ENCODE measurements at regions not wholly inside any gene's neighbourhood (a gene's known extent, or its start where the extent isn't known, plus 50 kb on each side); places are given as distances from the start of the nearest gene placed in this dataset.

DNA sequence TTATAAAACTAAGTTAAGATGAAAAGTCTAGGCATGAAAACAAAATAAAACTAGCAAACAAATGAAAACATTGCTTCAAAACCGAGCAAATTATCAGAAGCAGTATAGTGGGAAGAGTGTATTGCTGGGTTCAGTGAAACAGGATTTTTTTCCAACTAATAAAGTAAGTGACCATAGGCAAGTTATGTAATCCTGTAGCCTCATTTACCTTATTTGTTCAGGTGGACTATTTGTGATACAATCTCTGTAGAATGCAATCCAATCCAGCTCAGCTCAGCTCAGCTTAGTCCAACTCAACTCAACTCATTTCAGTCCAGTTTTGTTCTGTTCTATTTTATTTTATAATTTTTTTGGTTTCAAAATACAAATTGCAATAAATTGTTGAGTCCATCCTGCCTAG, 276.7 kb upstream of the LRIG3 start:
- DNase-seq = no peak

GRCh38 chr12:59194794-59195193, 274.5 kb upstream of the LRIG3 start:
- no peak for DNase-seq

DNA sequence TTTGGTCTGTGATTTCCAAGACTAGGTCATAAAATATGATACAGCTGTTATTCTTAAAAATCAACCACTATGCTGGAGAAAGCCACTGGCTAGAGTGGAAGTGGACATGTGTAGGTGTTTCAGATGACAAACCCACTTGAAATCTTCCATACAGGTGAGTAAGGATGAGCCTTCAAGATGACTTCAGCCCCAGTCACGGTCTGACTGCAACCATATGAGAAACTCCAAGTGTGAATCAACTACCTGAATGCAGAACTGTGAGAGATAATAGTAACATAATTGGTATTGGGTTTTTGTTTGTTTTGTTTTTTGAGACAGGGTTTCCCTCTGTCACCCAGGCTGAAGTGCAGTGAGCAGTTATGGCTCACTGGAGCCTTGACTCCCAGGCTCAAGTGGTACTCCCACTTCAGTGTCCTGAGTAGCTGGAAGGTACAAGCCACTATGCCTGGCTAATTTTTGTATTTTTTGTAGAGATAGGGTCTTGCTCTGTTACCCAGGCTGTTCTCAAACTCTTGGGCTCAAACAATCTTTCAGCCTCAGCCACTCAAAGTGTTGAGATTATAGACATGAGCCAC, 273.3 kb upstream of the LRIG3 start:
- DNase-seq = no peak

- DNase-seq = no peak
Measured at GRCh38 chr12:59191372-59191771, 271.1 kb upstream of the LRIG3 start.

GRCh38 chr12:59186451-59186850, 266.1 kb upstream of the LRIG3 start:
- DNase-seq = no peak

- DNase-seq = no peak
Measured at GRCh38 chr12:59185295-59185694, 265.0 kb upstream of the LRIG3 start.

GRCh38 chr12:59182658-59183455, 262.6 kb upstream of the LRIG3 start:
- DNase-seq = no peak

DNA sequence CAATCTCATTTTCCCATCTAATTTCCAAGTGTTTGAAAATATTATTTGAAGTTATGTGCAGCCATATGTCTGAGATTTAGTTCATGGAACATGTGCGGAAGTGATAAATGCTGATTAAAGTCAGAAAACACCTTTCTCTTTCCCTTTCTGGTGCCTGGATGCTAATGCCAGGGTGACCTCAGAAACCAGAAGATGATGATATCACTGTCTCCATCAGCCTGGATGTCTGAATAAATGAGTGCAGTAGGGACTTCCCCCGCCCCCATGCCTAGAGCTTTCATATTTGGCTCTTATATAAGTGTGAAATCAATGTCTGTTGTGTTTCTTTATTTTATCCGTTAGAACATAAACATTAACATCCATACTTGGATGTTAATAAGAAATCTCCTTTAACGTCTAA, 261.9 kb upstream of the LRIG3 start:
- DNase-seq = peak; percentile 27 to 41

DNA sequence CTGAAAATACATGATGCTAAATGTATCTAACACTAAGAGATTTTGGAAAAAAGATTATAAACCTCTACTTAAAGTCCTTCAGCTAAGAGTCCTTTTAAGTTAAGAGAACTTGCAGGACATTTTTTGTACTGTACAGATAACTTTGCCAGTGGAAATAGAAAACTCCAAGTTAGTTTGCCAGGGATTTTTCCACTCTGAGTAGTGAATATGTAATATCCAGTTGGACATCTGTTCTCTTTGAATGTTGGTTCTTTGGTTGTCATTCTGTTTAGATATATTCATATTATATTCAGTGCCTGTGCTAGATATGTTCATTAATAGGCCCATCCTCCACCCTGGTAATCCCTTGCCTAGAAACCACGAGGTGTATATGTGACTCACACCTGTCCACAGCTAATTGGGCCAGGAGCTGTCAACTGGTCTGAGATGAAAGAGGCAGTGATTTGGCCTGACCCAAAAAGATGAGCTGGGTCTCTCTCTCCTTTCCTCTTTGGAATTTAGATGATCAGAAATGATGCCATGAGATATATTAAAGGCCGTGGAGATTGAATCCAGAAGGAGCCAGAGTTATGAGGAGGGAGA, 261.0 kb upstream of the LRIG3 start:
- no peak for DNase-seq

- DNase-seq = no peak
Measured at GRCh38 chr12:59179231-59179630, 258.9 kb upstream of the LRIG3 start.

GRCh38 chr12:59173695-59174094, 253.4 kb upstream of the LRIG3 start:
- DNase-seq = no peak

DNA sequence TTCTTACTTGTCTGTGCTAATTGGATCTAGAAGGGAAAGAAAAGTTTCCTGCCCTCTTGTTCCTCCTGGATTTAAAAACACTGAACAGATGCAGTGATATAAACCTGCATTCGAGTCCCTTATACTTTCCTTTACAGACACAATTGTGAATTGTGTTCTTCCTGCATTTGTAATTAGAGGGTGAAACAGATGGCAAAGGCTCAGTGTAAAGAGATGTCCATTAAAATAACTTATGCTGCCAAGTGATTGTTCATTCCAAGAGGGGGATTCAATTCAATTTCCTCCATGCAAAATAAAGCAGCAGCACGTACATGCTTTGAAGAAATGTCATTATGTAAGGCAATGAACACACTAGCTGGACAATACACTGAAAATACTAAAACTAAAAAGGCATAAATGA, 248.3 kb upstream of the LRIG3 start:
- DNase-seq = no peak

DNA sequence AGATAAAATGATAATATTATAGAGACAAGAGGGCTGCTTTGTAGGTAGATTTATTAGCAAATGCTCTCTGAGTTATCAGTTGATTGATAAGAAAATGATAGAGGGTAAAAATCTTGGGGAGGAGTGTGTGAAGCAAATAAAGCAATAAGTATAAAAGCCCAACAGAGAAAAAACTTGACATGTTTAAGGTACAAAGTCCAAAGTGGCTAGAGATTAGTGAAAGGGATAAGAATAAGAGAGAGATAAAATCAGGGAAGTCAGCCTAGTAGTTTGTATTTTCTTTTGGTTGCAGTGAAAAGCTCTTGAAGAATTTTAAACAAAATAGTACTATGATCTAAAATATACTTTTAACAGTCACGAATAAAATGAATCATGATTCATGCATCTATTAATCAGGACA, 246.2 kb upstream of the LRIG3 start:
- no peak for DNase-seq

GRCh38 chr12:59164991-59165718, 244.9 kb upstream of the LRIG3 start:
- DNase-seq = no peak

- no peak for DNase-seq
Measured at GRCh38 chr12:59164226-59164625, 243.9 kb upstream of the LRIG3 start.

- DNase-seq = no peak
Measured at GRCh38 chr12:59158681-59159080, 238.4 kb upstream of the LRIG3 start.

- DNase-seq = no peak
Measured at GRCh38 chr12:59158066-59158465, 237.8 kb upstream of the LRIG3 start.

- no peak for DNase-seq
Measured at GRCh38 chr12:59155448-59155847, 235.1 kb upstream of the LRIG3 start.

GRCh38 chr12:59151243-59151642, 230.9 kb upstream of the LRIG3 start:
- DNase-seq = no peak

DNA sequence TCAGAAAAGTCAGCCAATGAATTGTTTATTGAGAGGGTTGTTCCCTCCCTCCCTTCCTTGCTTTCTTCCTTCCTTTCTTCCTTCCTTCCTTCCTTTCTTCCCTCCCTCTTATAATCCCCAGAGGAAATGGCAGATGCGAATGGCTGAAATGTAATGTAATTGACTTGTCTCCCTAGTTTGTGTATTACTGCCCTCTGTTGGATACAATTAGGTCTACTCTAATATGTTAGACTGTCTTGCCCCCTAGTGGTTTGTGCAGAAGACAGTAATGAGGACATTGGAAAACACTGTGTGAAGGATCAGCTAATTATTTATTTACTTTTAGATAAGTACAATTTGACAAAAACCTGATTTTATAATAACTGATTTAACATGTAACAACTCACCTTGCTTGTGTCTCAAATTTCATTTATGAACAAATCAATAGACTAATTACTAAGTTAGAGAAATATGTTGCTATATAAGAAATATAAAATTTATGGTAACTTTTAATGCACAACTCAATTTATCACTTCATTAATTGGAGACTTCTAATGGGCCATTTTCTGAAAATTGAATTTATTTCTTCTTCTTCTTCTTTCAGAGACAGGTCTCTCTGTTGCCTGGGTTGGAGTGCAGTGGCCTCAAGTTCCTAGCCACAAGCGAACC, 229.8 kb upstream of the LRIG3 start:
- DNase-seq = no peak

- no peak for DNase-seq
Measured at GRCh38 chr12:59147791-59148190, 227.5 kb upstream of the LRIG3 start.

- DNase-seq = no peak
Measured at GRCh38 chr12:59142183-59142790, 222.0 kb upstream of the LRIG3 start.

DNA sequence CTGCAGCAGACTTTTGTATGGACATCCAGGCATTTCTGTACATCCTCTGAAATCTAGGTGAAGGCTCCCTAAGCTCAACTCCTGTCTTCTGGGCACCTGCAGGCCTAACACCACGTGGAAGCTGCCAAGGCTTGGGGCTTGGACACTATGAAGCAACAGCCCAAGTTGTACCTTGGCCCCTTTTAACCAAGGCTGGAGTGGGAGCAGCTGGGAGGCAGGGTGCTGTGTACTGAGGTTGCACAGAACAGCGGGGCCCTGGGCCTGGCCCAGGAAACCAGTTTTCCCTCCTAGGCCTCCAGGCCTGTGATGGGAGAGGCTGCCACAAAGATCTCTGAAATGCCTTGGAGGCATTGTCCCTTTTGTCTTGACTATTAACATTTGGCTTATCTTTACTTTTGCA, 214.4 kb upstream of the LRIG3 start:
- DNase-seq = no peak
